Dermis blood vessel endothelial cell (primary cell): ENCODE measurements at regions not wholly inside any gene's neighbourhood (a gene's known extent, or its start where the extent isn't known, plus 50 kb on each side); places are given as distances from the start of the nearest gene placed in this dataset.

Experiments used
- DNase-seq: peaks from one replicate; pipeline ENCODE4 v3.0.0; 2010

DNA sequence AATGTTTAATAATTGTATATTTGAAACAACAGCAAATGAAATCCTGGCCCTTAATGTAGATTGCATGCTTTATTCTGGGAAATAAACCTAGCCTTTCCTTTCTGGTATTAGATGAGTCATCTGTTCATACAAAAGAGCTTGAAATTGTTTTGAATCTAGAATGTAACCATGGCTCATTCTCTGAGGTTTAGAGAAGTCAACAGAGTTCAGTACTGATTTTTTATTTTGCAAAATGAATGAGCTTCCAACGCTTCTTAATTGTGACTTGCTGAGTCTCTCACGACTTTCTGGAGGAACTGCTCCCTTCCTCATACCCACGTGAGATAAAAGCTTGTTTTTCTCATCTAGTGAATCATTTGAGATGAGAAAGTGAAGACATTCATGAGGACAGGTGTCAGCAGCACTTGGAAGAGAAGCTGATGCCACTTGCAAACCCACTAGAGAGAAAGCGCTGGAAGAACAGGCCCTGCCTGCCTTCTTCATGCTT is 509.6 kb downstream of the VRK1 start:
- no peak for DNase-seq

GRCh38 chr14:97311411-97311810 is 514.2 kb downstream of the VRK1 start:
- no peak for DNase-seq

- DNase-seq, result no peak
Observed at GRCh38 chr14:97312910-97313309, 515.7 kb downstream of the VRK1 start.

- no peak for DNase-seq
Observed at GRCh38 chr14:97315790-97316189, 518.6 kb downstream of the VRK1 start.

DNA sequence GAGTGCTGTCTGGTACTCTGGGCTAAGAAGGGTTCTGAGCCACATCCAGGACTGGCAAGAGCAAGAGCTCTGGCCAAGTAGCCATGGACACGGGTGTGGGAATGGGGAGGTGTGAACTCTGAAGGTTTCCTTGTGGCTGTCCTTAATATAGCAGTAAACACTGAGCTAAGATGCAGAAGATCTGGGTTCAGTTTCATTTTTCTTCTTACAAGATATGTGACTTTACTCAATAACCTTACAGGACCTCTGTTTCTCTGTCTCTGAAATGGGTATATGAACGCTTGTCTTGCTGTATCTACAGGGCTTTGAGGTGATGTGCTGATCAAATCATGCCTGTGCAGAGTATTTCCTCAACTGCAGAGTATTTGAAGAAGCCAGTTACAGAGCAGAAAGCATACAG is 521.2 kb downstream of the VRK1 start:
- no peak for DNase-seq

DNA sequence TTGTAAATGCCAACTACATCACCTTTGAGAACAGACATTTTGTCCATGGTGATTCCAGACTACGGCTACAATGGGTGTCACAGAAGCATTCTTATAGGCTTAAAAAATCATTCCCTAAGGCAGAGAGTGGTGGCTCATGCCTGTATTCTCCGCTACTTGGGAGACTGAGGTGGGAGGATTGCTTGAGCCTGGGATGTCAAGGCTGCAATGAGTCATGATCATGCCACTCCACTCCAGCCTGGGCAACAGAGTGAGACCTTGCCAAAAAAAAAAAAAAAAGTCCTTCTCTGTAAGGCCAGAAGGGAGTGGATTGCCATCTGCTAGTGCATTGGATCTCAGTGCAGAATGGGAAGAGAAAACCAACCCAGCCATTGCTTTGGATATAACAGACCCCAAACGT is 522.5 kb downstream of the VRK1 start:
- DNase-seq, result no peak

GRCh38 chr14:97328743-97329142 is 531.6 kb downstream of the VRK1 start:
- DNase-seq, result no peak

GRCh38 chr14:97329701-97330100 is 532.5 kb downstream of the VRK1 start:
- DNase-seq, result no peak

- no peak for DNase-seq
Observed at GRCh38 chr14:97331058-97331457, 533.9 kb downstream of the VRK1 start.

DNA sequence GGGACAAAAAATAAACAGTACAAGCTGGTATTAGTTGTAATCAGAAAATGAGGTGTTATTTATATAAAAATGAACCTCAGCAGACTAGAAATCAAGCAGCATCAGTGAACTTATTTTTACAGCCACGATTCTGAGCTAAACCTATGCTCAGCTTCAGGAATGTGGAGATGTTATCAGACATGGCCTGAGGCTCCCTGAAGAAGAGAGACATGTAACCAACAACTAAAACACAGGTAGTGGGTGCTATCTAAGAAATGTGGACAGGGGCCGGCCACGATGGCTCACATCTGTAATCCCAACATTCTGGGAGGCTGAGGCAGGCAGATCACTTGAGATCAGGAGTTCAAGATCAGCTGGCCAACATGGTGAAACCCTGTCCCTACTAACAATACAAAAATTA is 534.3 kb downstream of the VRK1 start:
- DNase-seq, result no peak

- no peak for DNase-seq
Observed at GRCh38 chr14:97336179-97336578, 539.0 kb downstream of the VRK1 start.

GRCh38 chr14:97336816-97337215 is 539.6 kb downstream of the VRK1 start:
- DNase-seq, result no peak

DNA sequence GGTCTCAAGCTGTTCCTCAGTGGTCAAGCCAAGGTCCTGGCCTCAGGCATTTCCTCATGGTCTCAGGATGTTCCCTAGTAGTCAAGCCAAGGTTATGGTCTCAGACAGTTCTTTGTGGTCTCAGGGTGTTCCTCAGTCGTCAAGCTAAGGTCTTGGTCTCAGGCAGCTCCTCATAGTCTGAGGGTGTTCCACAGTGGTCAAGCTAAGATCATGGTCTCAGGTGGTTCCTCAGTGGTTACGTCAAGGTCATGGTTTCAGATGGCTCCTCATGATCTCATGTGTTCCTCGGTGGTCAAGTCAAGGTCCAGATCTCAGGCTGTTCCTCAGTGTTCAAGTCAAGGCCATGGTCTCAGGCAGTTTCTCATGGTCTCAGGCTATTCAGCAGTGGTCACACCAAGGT is 540.1 kb downstream of the VRK1 start:
- DNase-seq, result no peak

DNA sequence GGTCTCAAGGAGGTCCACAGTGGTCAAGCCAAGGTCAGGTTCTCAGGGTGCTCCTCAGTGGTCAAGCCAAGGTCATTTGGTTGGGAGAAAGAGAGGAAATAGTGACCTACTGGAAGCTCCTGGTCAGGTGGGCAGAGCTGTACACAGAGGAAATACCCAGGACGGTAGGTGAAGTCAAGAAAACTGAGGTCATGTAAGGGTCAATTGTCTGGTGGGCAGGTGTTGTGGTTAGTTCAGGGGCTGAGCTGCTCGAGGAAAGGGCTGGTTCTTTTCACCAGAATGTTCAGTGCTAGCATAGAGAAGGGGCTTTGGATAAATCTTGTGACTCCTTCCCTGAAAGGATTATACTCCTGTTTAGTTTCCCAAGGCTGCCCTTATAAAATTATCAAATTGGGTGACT is 540.5 kb downstream of the VRK1 start:
- no peak for DNase-seq

DNA sequence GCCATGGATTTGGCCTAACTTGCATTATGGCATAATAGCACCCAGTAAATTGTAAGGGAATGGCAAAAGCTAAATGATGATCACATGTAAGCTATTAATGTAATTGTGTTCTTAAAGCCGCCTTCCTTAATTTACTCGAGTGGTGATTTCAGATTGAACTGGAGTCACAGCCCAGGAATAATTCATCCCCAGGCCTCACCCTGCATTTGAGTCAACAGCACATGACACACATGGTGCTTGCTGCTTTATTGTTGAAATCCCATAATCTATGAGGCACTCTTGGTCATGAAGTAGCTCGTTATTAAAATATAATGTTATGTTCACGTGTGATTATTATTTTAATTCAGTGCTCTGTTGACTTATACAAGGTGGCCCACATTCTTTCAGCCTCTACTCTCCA is 547.5 kb downstream of the VRK1 start:
- no peak for DNase-seq

- DNase-seq, result no peak
Observed at GRCh38 chr14:97346675-97347074, 549.5 kb downstream of the VRK1 start.

DNA sequence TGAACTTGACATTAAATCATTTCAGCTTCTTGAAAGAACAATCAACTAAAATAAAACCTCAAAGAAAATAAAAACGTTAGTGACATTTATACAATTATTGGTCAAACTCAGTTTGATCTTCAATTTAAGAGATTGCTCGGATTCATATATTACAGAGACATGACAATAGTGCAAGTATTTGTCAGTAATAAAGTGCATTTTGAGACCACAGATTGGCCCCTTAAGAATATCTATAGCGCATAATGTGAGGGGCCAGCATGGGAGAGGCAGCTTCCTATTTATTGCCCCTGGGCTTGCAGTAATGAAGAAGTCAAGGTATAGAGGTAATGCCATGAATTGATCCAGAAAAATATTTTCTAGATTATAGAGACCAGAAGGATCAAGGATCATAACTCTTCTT is 552.3 kb downstream of the VRK1 start:
- no peak for DNase-seq

DNA sequence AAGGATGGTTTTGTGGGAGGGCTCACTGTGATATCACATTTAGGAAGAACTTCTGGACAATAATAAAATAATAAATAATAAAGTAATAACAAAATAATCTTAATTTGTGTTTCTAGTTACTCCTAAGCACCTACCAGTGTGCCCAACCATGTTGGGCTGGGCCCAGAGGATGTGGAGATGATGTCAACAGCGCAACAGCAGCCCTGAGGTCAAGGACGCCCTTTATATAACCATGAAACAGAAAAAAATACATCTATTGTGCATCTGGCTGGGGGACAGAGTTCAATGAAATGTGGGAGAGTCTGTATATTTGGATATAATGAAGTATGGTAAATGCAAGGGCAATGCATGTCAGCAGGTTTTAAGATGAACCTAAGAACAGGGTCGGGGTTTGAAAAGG is 552.8 kb downstream of the VRK1 start:
- DNase-seq, result no peak

DNA sequence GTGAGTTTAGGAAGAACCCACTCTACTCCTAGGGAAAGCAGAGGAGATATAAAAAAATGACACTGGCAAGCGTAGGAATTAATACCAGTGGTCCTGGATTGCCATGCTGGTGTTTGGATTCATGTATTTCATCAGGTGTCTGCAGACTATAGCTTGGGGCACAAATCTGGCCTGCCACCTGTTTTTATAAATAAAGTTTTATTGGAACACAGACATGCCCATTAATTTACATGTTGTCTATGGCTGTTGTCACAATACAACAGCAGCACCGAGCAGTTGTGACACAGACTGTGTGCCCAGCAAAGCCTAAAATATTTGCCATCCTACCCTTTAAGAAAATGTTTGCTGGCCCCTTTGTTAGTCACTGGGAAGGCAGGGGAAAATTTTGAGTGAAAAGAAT is 553.2 kb downstream of the VRK1 start:
- DNase-seq, result no peak

DNA sequence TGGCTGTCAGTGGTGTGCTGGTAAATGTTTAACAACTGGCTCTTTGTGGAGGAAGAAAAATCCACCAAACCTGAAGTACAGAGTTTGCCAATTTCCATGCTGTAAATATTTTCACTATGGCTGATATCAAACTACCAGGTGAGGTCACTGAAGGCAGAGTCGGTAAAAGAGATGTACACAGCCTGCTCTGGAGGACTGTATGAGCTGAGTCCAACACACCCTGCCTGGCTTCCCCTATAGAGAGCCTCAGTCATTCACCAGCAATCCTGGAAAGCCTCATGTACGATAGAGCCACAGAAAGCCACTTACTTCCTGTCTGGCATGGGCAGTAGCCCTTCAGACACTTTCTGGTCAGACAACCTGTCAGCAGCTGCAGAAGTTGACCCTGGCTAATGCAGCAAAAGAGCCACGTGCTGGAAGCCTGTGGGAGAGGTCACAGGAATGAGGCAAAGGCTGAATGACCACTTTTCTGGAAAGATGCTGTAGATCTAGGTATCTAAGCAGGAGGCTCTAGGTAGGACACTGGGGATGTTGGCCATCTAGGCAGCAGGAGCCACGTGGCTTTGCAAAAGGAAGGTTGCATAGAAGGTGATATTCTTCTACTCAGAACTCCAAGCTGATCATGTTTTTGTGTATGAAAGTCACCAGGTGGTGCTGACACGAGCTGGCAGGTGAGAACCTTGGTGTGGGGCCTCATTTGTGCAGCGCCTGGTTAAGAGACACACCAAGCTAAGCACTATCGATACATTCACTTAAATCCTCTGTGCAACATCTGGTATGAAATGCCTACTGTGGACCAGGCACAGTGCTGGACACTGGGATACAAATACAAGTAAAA is 553.9 kb downstream of the VRK1 start:
- no peak for DNase-seq

GRCh38 chr14:97353102-97353501 is 555.9 kb downstream of the VRK1 start:
- no peak for DNase-seq

GRCh38 chr14:97354119-97354722 is 557.0 kb downstream of the VRK1 start:
- DNase-seq, result no peak

- no peak for DNase-seq
Observed at GRCh38 chr14:97359341-97359740, 562.2 kb downstream of the VRK1 start.

- no peak for DNase-seq
Observed at GRCh38 chr14:97361181-97361580, 564.0 kb downstream of the VRK1 start.

DNA sequence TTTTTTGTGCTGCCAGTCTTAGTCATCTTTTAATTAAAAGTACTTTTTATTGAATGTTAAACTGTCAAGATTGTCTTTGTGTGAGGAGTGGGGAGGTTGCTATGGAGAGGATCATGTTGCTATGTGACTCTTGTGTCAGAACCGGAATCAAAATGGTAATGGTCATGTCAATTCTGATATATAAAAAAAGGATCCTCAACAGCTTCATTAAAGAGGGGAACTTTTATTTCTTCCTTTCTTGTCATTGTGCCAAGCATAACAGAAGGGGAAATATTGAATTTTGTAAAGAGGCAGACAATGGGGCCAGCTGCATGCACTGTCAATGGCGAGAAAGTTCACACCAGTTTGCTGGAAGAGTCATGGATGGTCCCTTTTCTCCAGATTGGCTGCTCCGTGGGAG is 564.8 kb downstream of the VRK1 start:
- DNase-seq, result no peak
